Neural cell (in vitro differentiated cells): ENCODE measurements at regions not wholly inside any gene's neighbourhood (a gene's known extent, or its start where the extent isn't known, plus 50 kb on each side); places are given as distances from the start of the nearest gene placed in this dataset.

Source experiments
- H2AFZ ChIP-seq: fragments of 200-600, 300-800 bp; sonication (generic), shearing (Covaris generic); 2 replicates; pipeline ENCODE4 v1.6.0; 2014; ENCODE audit warnings: low read depth, mild to moderate bottlenecking, antibody characterized with exemption, low read length, moderate library complexity
- H3F3A ChIP-seq: fragments of 200-600 bp; shearing (Covaris generic); 2 replicates; pipeline ENCODE4 v1.6.1; 2016; ENCODE audit warnings: mild to moderate bottlenecking, moderate library complexity, mixed read lengths, antibody characterized with exemption, low read length; ENCODE audit not compliant: insufficient read depth, poor library complexity, severe bottlenecking
- H3K27ac ChIP-seq: fragments of 200-600, 300-800 bp; sonication (generic), shearing (Covaris generic); 2 replicates; pipeline ENCODE4 v1.5.1; 2014; ENCODE audit warnings: mild to moderate bottlenecking, low read length, moderate library complexity
- H3K27me3 ChIP-seq: fragments of 300-800, 200-600 bp; sonication (generic), shearing (Covaris generic); 2 replicates; pipeline ENCODE4 v1.6.0; 2014; ENCODE audit warnings: mild to moderate bottlenecking, low read depth, low read length, moderate library complexity; ENCODE audit not compliant: insufficient read depth
- H3K36me3 ChIP-seq: fragments of 300-800, 200-600 bp; sonication (generic), shearing (Covaris generic); 2 replicates; pipeline ENCODE4 v1.5.1; 2014; ENCODE audit warnings: mild to moderate bottlenecking, antibody characterized with exemption, low read length, moderate library complexity; ENCODE audit not compliant: insufficient read depth
- H3K4me2 ChIP-seq: fragments of 300-800, 200-600 bp; sonication (generic), shearing (Covaris generic); 2 replicates; pipeline ENCODE4 v1.6.0; 2014; ENCODE audit warnings: mild to moderate bottlenecking, low read length
- H3K4me3 ChIP-seq: fragments of 300-800, 200-600 bp; sonication (generic), shearing (Covaris generic); 2 replicates; pipeline ENCODE4 v1.5.1; 2014; ENCODE audit warnings: mild to moderate bottlenecking, low read length, moderate library complexity
- H3K79me2 ChIP-seq: fragments of 200-600 bp; shearing (Covaris generic); replicated peaks from 2 replicates; pipeline ENCODE4 v1.6.0; 2014; ENCODE audit warnings: mild to moderate bottlenecking, low read length, moderate library complexity; ENCODE audit not compliant: insufficient read depth
- H3K9ac ChIP-seq: fragments of 300-800, 200-600 bp; sonication (generic), shearing (Covaris generic); 2 replicates; pipeline ENCODE4 v1.6.1; 2016; ENCODE audit warnings: mild to moderate bottlenecking, low read length, mixed read lengths
- H3K9me2 ChIP-seq: fragments of 200-600 bp; shearing (Covaris generic); 2 replicates; pipeline ENCODE4 v1.6.1; 2016; ENCODE audit warnings: mild to moderate bottlenecking, low read length, mixed read lengths; ENCODE audit not compliant: insufficient read depth
- H3K9me3 ChIP-seq: fragments of 200-600, 300-800 bp; sonication (generic), shearing (Covaris generic); 2 replicates; pipeline ENCODE4 v1.6.1; 2016; ENCODE audit warnings: mild to moderate bottlenecking, mixed run types, low read length, moderate library complexity, mixed read lengths
- H4K20me1 ChIP-seq: fragments of 200-600 bp; shearing (Covaris generic); 2 replicates; pipeline ENCODE4 v1.6.1; 2016; ENCODE audit warnings: mild to moderate bottlenecking, mixed run types; ENCODE audit not compliant: insufficient read depth
- EP300 ChIP-seq: fragments of 450-650 bp; conservative IDR thresholded peaks from 2 replicates; pipeline ENCODE4 v1.6.1; 2014; ENCODE audit warnings: antibody characterized with exemption, mild to moderate bottlenecking, moderate library complexity; ENCODE audit not compliant: poor library complexity, severe bottlenecking
- EZH2 ChIP-seq: fragments of 200-600, 300-800 bp; shearing (Covaris generic), sonication (generic); IDR thresholded peaks from 2 replicates; pipeline ENCODE4 v1.6.1; 2014; ENCODE audit warnings: antibody characterized with exemption, low read length, borderline replicate concordance, mild to moderate bottlenecking; ENCODE audit not compliant: insufficient read depth, poor library complexity, severe bottlenecking
- MXI1 ChIP-seq: fragments of 450-650 bp; conservative IDR thresholded peaks from 2 replicates; pipeline ENCODE4 v1.6.1; 2014; ENCODE audit warnings: antibody characterized with exemption, mild to moderate bottlenecking; ENCODE audit not compliant: poor library complexity, severe bottlenecking
- POLR2AphosphoS5 ChIP-seq: IDR thresholded peaks from 2 replicates; pipeline ENCODE4 v1.6.1; 2012
- RAD21 ChIP-seq: fragments of 450-650 bp; conservative IDR thresholded peaks from 2 replicates; pipeline ENCODE4 v1.6.1; 2014; ENCODE audit warnings: antibody characterized with exemption, mild to moderate bottlenecking, moderate library complexity
- SMC3 ChIP-seq: fragments of 450-650 bp; conservative IDR thresholded peaks from 2 replicates; pipeline ENCODE4 v1.6.1; 2014; ENCODE audit warnings: antibody characterized with exemption, mild to moderate bottlenecking, moderate library complexity; ENCODE audit not compliant: poor library complexity
- TAF1 ChIP-seq: IDR thresholded peaks from 2 replicates; pipeline ENCODE4 v1.6.1; 2012; ENCODE audit warnings: low read depth
- TF ChIP-seq, protein P1 (sequence below): IDR thresholded peaks from 2 replicates; pipeline ENCODE4 v1.6.1; 2012; ENCODE audit warnings: borderline replicate concordance
- TF ChIP-seq, protein P2 (sequence below): fragments of 450-650 bp; IDR thresholded peaks from 2 replicates; pipeline ENCODE4 v1.5.1; 2014; ENCODE audit warnings: antibody characterized with exemption, mild to moderate bottlenecking, moderate library complexity; ENCODE audit not compliant: poor library complexity, severe bottlenecking

DNA sequence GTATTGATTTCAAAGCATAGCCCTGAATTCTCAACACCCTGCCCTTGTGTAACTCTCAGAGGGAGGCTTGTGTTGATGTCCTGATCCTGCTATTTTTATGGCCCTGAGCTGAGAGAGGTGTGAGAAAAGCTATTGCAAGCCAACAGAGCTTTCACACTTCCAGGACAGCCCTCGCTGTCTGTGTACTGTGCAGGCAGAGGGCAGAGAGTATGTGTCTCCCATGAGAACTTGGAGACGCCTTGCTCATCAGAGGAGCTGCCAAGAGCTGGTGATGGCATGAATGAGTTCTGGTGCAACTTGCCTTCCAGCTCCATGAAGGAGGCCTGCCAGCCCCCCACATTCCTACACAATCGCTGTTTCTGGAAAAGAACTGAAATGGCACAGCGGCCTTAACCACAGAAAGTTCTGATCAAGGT is 144.1 kb upstream of the AJAP1 start:
- no peaks in the 10 kb centered on the region for H3F3A ChIP-seq
- H2AFZ ChIP-seq: no peak overlapping the region
- no peak overlapping the region for H3K27ac ChIP-seq
- TF ChIP-seq, protein P1, sequence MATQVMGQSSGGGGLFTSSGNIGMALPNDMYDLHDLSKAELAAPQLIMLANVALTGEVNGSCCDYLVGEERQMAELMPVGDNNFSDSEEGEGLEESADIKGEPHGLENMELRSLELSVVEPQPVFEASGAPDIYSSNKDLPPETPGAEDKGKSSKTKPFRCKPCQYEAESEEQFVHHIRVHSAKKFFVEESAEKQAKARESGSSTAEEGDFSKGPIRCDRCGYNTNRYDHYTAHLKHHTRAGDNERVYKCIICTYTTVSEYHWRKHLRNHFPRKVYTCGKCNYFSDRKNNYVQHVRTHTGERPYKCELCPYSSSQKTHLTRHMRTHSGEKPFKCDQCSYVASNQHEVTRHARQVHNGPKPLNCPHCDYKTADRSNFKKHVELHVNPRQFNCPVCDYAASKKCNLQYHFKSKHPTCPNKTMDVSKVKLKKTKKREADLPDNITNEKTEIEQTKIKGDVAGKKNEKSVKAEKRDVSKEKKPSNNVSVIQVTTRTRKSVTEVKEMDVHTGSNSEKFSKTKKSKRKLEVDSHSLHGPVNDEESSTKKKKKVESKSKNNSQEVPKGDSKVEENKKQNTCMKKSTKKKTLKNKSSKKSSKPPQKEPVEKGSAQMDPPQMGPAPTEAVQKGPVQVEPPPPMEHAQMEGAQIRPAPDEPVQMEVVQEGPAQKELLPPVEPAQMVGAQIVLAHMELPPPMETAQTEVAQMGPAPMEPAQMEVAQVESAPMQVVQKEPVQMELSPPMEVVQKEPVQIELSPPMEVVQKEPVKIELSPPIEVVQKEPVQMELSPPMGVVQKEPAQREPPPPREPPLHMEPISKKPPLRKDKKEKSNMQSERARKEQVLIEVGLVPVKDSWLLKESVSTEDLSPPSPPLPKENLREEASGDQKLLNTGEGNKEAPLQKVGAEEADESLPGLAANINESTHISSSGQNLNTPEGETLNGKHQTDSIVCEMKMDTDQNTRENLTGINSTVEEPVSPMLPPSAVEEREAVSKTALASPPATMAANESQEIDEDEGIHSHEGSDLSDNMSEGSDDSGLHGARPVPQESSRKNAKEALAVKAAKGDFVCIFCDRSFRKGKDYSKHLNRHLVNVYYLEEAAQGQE: no peak
- TF ChIP-seq MXI1 (no peak), SMC3 (no peak), EZH2 (no peak), POLR2AphosphoS5 (no peak), TAF1 (no peak), RAD21 (no peak), EP300 (no peak)
- TF ChIP-seq, protein P2, sequence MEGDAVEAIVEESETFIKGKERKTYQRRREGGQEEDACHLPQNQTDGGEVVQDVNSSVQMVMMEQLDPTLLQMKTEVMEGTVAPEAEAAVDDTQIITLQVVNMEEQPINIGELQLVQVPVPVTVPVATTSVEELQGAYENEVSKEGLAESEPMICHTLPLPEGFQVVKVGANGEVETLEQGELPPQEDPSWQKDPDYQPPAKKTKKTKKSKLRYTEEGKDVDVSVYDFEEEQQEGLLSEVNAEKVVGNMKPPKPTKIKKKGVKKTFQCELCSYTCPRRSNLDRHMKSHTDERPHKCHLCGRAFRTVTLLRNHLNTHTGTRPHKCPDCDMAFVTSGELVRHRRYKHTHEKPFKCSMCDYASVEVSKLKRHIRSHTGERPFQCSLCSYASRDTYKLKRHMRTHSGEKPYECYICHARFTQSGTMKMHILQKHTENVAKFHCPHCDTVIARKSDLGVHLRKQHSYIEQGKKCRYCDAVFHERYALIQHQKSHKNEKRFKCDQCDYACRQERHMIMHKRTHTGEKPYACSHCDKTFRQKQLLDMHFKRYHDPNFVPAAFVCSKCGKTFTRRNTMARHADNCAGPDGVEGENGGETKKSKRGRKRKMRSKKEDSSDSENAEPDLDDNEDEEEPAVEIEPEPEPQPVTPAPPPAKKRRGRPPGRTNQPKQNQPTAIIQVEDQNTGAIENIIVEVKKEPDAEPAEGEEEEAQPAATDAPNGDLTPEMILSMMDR: no peak
- H3K9ac ChIP-seq: no peak overlapping the region
- H3K27me3 ChIP-seq: no peaks in the 10 kb centered on the region
- H4K20me1 ChIP-seq: no peaks in the 10 kb centered on the region
- H3K79me2 ChIP-seq: no peaks in the 10 kb centered on the region
- H3K9me3 ChIP-seq: no peaks in the 10 kb centered on the region
- H3K9me2 ChIP-seq: no peaks in the 10 kb centered on the region
- no peak overlapping the region for H3K4me3 ChIP-seq
- no peak overlapping the region for H3K4me2 ChIP-seq
- H3K36me3 ChIP-seq: no peaks in the 10 kb centered on the region

DNA sequence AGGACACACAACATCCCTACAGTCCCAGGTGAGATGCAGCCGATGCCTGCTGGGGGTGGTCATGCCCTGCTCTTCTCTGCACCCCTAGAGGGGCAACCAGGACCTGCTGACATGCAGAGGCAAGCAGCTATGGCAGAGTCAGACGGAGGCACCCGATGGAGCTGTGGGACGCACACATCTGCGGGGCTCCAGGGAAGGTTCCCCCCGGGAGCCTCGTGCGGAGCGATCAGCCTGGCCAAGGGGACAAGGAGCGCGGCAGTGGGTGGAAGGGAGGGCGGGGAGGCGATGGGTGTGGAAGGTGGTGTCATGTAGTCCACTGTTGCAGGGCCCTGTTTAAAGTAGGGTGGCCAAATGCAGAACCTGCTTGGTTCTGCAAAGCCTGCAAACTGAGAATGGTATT is 143.0 kb upstream of the AJAP1 start:
- H2AFZ ChIP-seq: no peak overlapping the region
- H3K27ac ChIP-seq: no peak overlapping the region
- H3K4me3 ChIP-seq: no peak overlapping the region
- H4K20me1 ChIP-seq: no peaks in the 10 kb centered on the region
- no peaks in the 10 kb centered on the region for H3K36me3 ChIP-seq
- no peaks in the 10 kb centered on the region for H3K9me3 ChIP-seq
- H3K9me2 ChIP-seq: no peaks in the 10 kb centered on the region
- H3K27me3 ChIP-seq: no peaks in the 10 kb centered on the region
- H3K4me2 ChIP-seq: no peak overlapping the region
- H3F3A ChIP-seq: no peaks in the 10 kb centered on the region
- TF ChIP-seq EZH2 (no peak), RAD21 (no peak), EP300 (no peak), SMC3 (no peak), POLR2AphosphoS5 (no peak), MXI1 (no peak), TAF1 (no peak)
- TF ChIP-seq, protein P2: no peak
- TF ChIP-seq, protein P1: no peak
- H3K9ac ChIP-seq: no peak overlapping the region
- no peaks in the 10 kb centered on the region for H3K79me2 ChIP-seq
